ENCODE measurements at regions not wholly inside any gene's neighbourhood (a gene's known extent, or its start where the extent isn't known, plus 50 kb on each side); places are given as distances from the start of the nearest gene placed in this dataset.

GRCh38 chr13:40251343-40252032, 415.0 kb downstream of the FOXO1 start:
- DNase-seq (ENCODE audit: low spot score) = no peak

- DNase-seq (ENCODE audit: low spot score) = no peak
These were observed 414.2 kb downstream of the FOXO1 start for GRCh38 chr13:40252241-40252640.

- DNase-seq (ENCODE audit: low spot score) = no peak
These were observed 413.8 kb downstream of the FOXO1 start for GRCh38 chr13:40252676-40253075.

GRCh38 chr13:40254394-40254793, 412.0 kb downstream of the FOXO1 start:
- peak; percentile 11 for DNase-seq (ENCODE audit: low spot score)

GRCh38 chr13:40255551-40255950, 410.9 kb downstream of the FOXO1 start:
- DNase-seq (ENCODE audit: low spot score) = no peak

- no peak for DNase-seq (ENCODE audit: low spot score)
These were observed 406.5 kb downstream of the FOXO1 start for GRCh38 chr13:40259899-40260298.

- no peak for DNase-seq (ENCODE audit: low spot score)
These were observed 405.1 kb downstream of the FOXO1 start for GRCh38 chr13:40261336-40261735.

GRCh38 chr13:40261947-40262346, 404.5 kb downstream of the FOXO1 start:
- DNase-seq (ENCODE audit: low spot score) = no peak

- no peak for DNase-seq (ENCODE audit: low spot score)
These were observed 397.4 kb downstream of the FOXO1 start for GRCh38 chr13:40269086-40269485.

- DNase-seq (ENCODE audit: low spot score) = no peak
These were observed 395.7 kb downstream of the FOXO1 start for GRCh38 chr13:40270726-40271125.

- DNase-seq (ENCODE audit: low spot score) = no peak
These were observed 395.1 kb downstream of the FOXO1 start for GRCh38 chr13:40271271-40271885.

GRCh38 chr13:40271931-40272775, 394.3 kb downstream of the FOXO1 start:
- DNase-seq (ENCODE audit: low spot score) = peak; percentile 78

- peak; percentile 73 for DNase-seq (ENCODE audit: low spot score)
These were observed 393.7 kb downstream of the FOXO1 start for GRCh38 chr13:40272776-40273139.

GRCh38 chr13:40273253-40274025, 393.0 kb downstream of the FOXO1 start:
- no peak for DNase-seq (ENCODE audit: low spot score)

GRCh38 chr13:40274103-40274502, 392.3 kb downstream of the FOXO1 start:
- no peak for DNase-seq (ENCODE audit: low spot score)

GRCh38 chr13:40275155-40275554, 391.3 kb downstream of the FOXO1 start:
- no peak for DNase-seq (ENCODE audit: low spot score)

- peak; percentile 48 for DNase-seq (ENCODE audit: low spot score)
These were observed 390.8 kb downstream of the FOXO1 start for GRCh38 chr13:40275636-40276035.

- DNase-seq (ENCODE audit: low spot score) = no peak
These were observed 382.8 kb downstream of the FOXO1 start for GRCh38 chr13:40283666-40284065.

- DNase-seq (ENCODE audit: low spot score) = no peak
These were observed 380.8 kb downstream of the FOXO1 start for GRCh38 chr13:40285634-40286033.

GRCh38 chr13:40287428-40287827, 379.0 kb downstream of the FOXO1 start:
- DNase-seq (ENCODE audit: low spot score) = no peak

- no peak for DNase-seq (ENCODE audit: low spot score)
These were observed 378.2 kb downstream of the FOXO1 start for GRCh38 chr13:40288259-40288658.

GRCh38 chr13:40290758-40291157, 375.7 kb downstream of the FOXO1 start:
- DNase-seq (ENCODE audit: low spot score) = no peak
